Body of pancreas (tissue), 4 donors: ENCODE measurements at regions not wholly inside any gene's neighbourhood (a gene's known extent, or its start where the extent isn't known, plus 50 kb on each side); places are given as distances from the start of the nearest gene placed in this dataset.

ENCODE experiments used
- CTCF ChIP-seq, 7 experiments: fragments of 450-650 bp in 4 of 7; fragments of 200-600 bp in 3 of 7; sonication (generic) in 3 of 7; IDR thresholded peaks; one replicate each; pipeline ENCODE4 v1.5.1; 2016 to 2019; ENCODE audit warnings: antibody characterized with exemption in 7 of 7
- POLR2A ChIP-seq, 3 donors: fragments of 450-650 bp; IDR thresholded peaks; one replicate each; pipeline ENCODE4 v1.6.1; 2016; ENCODE audit warnings: antibody characterized with exemption in 3 of 3, mild to moderate bottlenecking in 2 of 3

GRCh38 chr3:132135628-132136333 lies 101.0 kb upstream of the CPNE4 start:
- TF ChIP-seq CTCF (IDR thresholded peaks at IDR 0.05) (no peak), POLR2A (IDR thresholded peaks at IDR 0.05) (no peak)
